Lower lobe of right lung (tissue), 2 donors: ENCODE measurements at regions not wholly inside any gene's neighbourhood (a gene's known extent, or its start where the extent isn't known, plus 50 kb on each side); places are given as distances from the start of the nearest gene placed in this dataset.
"Not testable (repeated sequence)": the region's sequence is repeated elsewhere in the genome, so short reads cannot be mapped to it uniquely, and the experiment has no call there.

Source experiments
- ATAC-seq, 2 donors: fragments of 200-7000 bp; cut with Tn5 transposase; one replicate each; pipeline ENCODE4 v1.9.1; 2020 to 2022; ENCODE audit warnings: mild to moderate bottlenecking in 2 of 2, moderate library complexity in 2 of 2
- DNase-seq: peaks from one replicate; pipeline ENCODE4 v3.0.0-alpha.2; 2020
- H3K27ac ChIP-seq: fragments of 200-600 bp; one replicate; pipeline ENCODE4 v1.8.0; 2022
- H3K27me3 ChIP-seq: fragments of 200-600 bp; one replicate; pipeline ENCODE4 v1.8.0; 2022; ENCODE audit warnings: low read depth
- H3K36me3 ChIP-seq: fragments of 200-600 bp; one replicate; pipeline ENCODE4 v1.8.0; 2022; ENCODE audit warnings: mild to moderate bottlenecking
- H3K4me1 ChIP-seq: fragments of 200-600 bp; one replicate; pipeline ENCODE4 v1.8.0; 2022
- H3K4me3 ChIP-seq: fragments of 200-600 bp; one replicate; pipeline ENCODE4 v1.8.0; 2022; ENCODE audit warnings: mild to moderate bottlenecking
- H3K9me3 ChIP-seq: fragments of 200-600 bp; one replicate; pipeline ENCODE4 v1.8.0; 2022
- intact Hi-C: fragments of 100-400 bp; cut with DNase I; formaldehyde crosslinking; loops from one replicate; pipeline ENCODE4 v1.11.0; 2022
- TF ChIP-seq, protein P1 (sequence below): fragments of 200-600 bp; IDR thresholded peaks from one replicate; pipeline ENCODE4 v1.8.0; 2022; ENCODE audit warnings: antibody characterized with exemption, mild to moderate bottlenecking
- donor health status: DM: no; HTN: yes; CAD: no; lungs with severe emphysema.

- no peak overlapping the region for H3K4me3 ChIP-seq
- H3K4me1 ChIP-seq = no peaks in the 10 kb centered on the region
- no peak overlapping the region for H3K27ac ChIP-seq
- no peak for DNase-seq
- H3K36me3 ChIP-seq = no peaks in the 10 kb centered on the region
- ATAC-seq = no peak
- no peaks in the 10 kb centered on the region for H3K27me3 ChIP-seq
- intact Hi-C loops = no loop called here
- H3K9me3 ChIP-seq = no peaks in the 10 kb centered on the region
- TF ChIP-seq, protein P1, sequence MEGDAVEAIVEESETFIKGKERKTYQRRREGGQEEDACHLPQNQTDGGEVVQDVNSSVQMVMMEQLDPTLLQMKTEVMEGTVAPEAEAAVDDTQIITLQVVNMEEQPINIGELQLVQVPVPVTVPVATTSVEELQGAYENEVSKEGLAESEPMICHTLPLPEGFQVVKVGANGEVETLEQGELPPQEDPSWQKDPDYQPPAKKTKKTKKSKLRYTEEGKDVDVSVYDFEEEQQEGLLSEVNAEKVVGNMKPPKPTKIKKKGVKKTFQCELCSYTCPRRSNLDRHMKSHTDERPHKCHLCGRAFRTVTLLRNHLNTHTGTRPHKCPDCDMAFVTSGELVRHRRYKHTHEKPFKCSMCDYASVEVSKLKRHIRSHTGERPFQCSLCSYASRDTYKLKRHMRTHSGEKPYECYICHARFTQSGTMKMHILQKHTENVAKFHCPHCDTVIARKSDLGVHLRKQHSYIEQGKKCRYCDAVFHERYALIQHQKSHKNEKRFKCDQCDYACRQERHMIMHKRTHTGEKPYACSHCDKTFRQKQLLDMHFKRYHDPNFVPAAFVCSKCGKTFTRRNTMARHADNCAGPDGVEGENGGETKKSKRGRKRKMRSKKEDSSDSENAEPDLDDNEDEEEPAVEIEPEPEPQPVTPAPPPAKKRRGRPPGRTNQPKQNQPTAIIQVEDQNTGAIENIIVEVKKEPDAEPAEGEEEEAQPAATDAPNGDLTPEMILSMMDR = no peak
Measured at GRCh38 chr6:78528926-78529325, 338.4 kb upstream of the IRAK1BP1 start.

DNA sequence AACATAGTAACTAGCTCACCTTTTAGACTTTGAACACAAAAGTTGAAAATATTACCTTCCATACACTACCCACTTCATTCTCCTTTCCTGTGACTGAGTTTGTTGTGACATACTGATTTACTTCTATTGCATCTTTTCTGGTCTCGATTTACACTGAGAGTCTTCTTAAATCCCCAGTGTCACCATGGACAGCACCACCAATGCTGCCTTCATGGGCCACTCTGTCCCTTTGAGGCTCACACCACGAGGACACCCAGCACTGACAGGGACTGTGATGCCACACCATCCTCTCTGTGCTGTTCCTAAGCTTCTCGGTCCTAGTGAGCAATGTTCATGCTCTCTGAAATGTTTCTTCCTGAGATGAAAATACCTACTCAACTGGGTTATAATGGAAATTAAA, 337.1 kb upstream of the IRAK1BP1 start:
- Histone ChIP-seq H3K4me1 (no peaks in the 10 kb centered on the region), H3K4me3 (no peak overlapping the region), H3K36me3 (no peaks in the 10 kb centered on the region), H3K27me3 (no peaks in the 10 kb centered on the region), H3K9me3 (no peaks in the 10 kb centered on the region), H3K27ac (no peak overlapping the region)
- ATAC-seq = no peak
- TF ChIP-seq, protein P1 = no peak
- intact Hi-C loops = no loop called here
- no peak for DNase-seq

DNA sequence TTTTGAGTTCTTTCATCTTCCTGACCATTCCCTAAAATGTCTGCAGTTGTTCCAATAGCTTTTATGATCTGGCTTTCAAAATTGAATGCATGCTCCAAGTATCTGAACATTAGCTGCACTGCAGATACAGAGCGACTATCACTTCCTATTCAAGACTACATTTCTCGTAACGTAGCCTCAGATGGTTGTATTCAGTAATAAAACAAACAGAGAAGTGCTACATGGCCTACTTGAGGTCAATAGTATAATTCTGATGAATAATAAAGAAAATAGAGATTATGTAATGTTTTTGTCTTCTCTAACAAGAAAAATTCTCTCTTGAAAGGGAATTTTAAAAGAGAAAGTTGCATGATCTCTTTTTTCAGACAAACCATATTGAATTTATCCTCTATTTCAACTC, 333.9 kb upstream of the IRAK1BP1 start:
- no peaks in the 10 kb centered on the region for H3K36me3 ChIP-seq
- TF ChIP-seq, protein P1 = no peak
- ATAC-seq = no peak
- no peaks in the 10 kb centered on the region for H3K4me1 ChIP-seq
- intact Hi-C loops = no loop called here
- no peak overlapping the region for H3K4me3 ChIP-seq
- no peaks in the 10 kb centered on the region for H3K27me3 ChIP-seq
- no peak for DNase-seq
- no peaks in the 10 kb centered on the region for H3K9me3 ChIP-seq
- no peak overlapping the region for H3K27ac ChIP-seq

GRCh38 chr6:78533876-78534275, 333.5 kb upstream of the IRAK1BP1 start:
- TF ChIP-seq, protein P1 = no peak
- H3K27me3 ChIP-seq = no peaks in the 10 kb centered on the region

DNA sequence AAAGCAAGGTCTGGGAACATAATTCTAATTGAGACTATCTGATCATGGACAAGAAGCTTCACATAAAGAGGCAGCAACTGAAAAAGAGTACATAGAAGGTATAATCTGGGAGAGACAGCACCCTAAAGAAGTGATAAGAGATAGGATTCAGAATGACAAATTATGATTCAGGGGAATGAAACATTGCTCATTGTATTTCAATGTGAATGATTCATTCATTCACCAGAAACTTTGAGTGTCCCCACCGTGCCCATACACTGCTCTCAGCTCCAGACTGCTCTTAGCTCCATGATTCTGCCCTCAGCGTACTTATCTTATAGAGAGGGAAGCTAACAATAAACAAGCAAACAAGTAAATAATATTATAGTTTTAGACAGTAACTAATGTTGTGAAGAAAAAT, 329.3 kb upstream of the IRAK1BP1 start:
- Histone ChIP-seq H3K9me3 (no peaks in the 10 kb centered on the region), H3K4me3 (no peak overlapping the region), H3K27ac (no peak overlapping the region), H3K4me1 (no peaks in the 10 kb centered on the region), H3K27me3 (no peaks in the 10 kb centered on the region), H3K36me3 (no peaks in the 10 kb centered on the region)
- ATAC-seq (no peak), DNase-seq (no peak)
- TF ChIP-seq, protein P1 = no peak
- intact Hi-C loops = no loop called here

More at GRCh38 chr6:78533876-78534275, 333.5 kb upstream of the IRAK1BP1 start:
- no peaks in the 10 kb centered on the region for H3K36me3 ChIP-seq
- DNase-seq = no peak
- no peak overlapping the region for H3K27ac ChIP-seq
- intact Hi-C loops = no loop called here
- no peaks in the 10 kb centered on the region for H3K4me1 ChIP-seq
- ATAC-seq = no peak
- no peak overlapping the region for H3K4me3 ChIP-seq
- no peaks in the 10 kb centered on the region for H3K9me3 ChIP-seq

- DNase-seq = not testable (repeated sequence)
Measured at GRCh38 chr6:78547636-78548035, 319.7 kb upstream of the IRAK1BP1 start.

More at GRCh38 chr6:78547636-78548035, 319.7 kb upstream of the IRAK1BP1 start:
- H3K27me3 ChIP-seq, H3K27ac ChIP-seq, H3K9me3 ChIP-seq, ATAC-seq, H3K4me1 ChIP-seq, H3K4me3 ChIP-seq, intact Hi-C loops, H3K36me3 ChIP-seq: not testable (repeated sequence)
